Effector CD8-positive, alpha-beta T cell (primary cell): ENCODE measurements at regions not wholly inside any gene's neighbourhood (a gene's known extent, or its start where the extent isn't known, plus 50 kb on each side); places are given as distances from the start of the nearest gene placed in this dataset.
"Not testable (repeated sequence)": the region's sequence is repeated elsewhere in the genome, so short reads cannot be mapped to it uniquely, and the experiment has no call there.

ENCODE experiments used
- DNase-seq: peaks from one replicate; lab custom pipeline; 2025; lab: John Stamatoyannopoulos, UW

- DNase-seq = no peak
Observed at GRCh38 chr6:170018422-170018935, 267.1 kb downstream of the ERMARD start.

DNA sequence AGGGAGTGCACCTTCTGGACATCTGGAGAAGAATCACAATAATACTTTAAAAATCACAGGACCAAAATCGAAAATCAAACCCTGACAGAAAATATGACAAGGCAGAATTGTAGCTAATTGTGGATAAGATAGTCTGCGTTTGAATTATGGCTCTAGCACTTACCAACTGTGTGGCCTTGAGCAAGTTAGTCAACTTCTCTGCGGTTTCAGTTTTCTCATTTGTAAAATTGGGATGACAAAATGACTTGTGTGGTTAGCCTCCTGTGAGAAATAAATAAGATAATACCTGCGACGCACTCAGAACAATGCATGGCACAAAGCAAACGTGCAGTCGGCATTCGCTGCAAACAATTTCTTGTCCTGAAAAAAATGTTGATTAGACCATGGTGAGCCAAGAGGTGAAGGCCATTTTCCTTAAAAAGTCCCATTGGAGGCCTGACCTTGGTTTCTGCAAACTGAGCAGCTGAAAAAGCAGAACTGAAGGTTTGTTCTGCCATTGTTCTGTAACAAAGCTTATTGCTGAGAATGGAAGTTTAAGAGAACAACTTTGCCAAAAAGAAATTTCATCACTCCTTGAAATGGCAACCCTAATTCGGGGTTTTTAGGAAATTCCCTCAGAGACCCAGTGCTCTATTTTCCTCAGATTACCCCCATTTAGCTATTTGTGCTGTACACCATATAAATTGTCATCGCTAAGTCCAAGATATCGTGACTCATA, 266.3 kb downstream of the ERMARD start:
- no peak for DNase-seq

DNA sequence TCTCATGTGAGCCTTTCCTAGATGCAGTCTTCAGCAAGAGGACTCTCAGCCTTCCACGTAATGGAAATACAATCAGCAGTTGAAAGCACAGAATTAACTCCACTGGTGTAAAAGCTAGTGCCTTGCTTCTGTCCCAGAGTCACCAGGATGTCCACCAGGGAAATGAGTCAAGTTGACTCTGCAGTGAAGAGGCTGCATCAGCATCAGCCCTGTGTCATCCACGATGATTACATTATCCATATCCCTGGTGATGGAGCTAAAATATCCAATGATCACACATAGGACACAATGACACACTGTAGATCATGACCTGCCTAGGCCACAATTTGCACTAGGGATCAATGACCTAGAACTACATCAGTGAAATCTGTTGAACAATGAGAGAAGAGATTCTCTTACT, 262.4 kb downstream of the ERMARD start:
- no peak for DNase-seq

DNA sequence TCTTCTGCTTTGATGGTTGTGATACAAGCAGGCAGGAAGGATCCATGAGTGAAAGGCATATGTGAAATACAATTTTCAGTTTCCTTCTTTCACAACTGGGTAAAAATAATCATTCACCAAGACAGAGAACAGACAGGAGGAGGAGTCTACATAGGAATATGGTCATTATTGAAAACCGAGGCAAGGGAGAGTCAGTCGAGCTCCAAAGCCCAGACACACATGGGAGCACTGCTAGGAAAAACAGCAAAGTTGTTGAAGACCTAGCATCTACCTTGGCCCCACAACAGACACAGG, 260.6 kb downstream of the ERMARD start:
- DNase-seq = no peak

- no peak for DNase-seq
Observed at GRCh38 chr6:170011204-170012036, 260.0 kb downstream of the ERMARD start.

DNA sequence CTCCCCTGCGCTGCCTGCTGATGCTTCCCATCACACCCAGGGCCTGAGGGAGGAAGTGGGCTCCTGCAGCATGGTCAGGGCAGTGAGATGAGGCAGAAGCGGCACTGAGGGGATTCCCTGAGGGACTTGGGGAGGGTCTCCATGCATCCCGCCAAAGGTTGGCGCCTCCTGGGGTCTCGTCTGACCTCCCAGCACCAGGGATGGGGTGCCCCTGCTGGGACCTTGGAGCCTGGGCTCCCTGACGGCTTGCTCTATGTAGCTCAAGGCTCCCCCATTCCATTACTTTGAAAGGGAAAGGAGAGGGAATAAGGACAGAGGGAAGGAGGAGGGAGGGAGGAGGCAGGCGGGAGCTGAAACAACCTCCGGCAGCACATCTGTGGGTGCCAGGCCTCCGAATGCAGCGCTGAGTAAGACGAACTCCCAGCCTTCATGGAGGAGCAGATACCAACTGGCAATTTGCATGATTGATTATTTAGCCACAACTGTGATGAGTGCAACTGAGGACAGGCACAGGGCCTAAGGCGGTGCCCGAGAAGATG, 259.3 kb downstream of the ERMARD start:
- no peak for DNase-seq

DNA sequence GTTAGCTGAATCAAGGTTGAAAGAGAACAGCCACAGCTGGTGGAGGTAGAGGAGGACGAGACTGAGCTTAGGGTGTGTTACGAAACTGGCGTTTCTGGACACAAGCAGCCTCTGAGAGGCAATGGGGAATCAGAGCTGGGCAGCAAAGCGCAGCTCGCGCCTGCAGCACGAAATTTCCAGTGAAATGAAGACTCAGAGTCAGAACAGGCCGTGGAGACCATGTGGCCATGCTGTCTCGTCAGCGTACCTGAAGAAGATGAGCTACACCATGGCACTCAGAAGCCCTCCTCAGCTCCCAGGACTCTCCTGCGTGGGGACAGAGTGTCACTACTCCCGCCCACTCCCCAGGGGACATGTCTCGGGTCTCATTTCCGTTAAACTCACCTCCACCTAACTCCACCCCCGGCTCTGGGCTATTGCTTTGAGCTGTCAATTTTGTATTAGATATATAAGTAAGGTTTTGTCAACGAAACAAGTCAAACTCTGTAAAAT, 256.9 kb downstream of the ERMARD start:
- no peak for DNase-seq

GRCh38 chr6:170007468-170008293, 256.3 kb downstream of the ERMARD start:
- no peak for DNase-seq

GRCh38 chr6:170006900-170007467, 255.6 kb downstream of the ERMARD start:
- no peak for DNase-seq

DNA sequence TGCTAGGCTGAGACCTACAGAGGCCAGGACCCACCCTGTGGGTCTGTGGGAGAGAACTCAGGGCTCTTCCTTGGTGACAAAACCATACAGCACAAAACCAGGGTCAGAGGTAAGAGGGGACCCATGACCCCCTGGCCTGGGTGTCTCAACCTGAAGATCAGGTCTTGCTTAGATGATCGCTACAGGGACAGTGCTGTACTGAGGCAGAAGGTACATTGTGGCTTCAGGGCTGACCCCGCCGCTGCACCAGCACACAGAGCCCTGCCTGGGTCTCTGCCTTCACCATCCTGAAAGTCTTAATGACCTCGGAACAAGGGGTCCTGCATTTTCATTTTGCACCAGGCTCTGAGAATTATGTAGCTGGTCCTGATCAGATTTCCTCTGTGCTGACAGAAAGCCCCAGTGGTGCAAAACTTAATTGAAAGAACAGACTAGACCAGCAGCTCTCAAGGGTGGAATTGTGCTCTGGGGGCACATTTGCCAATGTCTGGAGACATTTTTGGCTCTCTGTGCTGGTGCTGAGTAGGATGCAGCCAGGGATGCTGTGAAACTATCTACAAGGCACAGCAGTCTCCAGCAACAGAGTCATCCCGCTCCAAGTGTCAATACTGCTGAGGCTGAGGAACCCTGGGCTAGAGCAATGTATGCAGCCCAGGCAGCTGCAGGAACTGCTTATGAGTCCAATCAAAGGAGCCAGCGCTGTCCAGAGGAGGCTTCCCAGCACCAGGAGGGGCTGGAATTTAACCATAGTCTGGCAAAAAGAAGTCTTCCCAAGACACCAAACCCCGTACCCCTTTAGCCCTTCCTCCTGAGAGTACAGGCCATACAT, 254.9 kb downstream of the ERMARD start:
- no peak for DNase-seq

DNA sequence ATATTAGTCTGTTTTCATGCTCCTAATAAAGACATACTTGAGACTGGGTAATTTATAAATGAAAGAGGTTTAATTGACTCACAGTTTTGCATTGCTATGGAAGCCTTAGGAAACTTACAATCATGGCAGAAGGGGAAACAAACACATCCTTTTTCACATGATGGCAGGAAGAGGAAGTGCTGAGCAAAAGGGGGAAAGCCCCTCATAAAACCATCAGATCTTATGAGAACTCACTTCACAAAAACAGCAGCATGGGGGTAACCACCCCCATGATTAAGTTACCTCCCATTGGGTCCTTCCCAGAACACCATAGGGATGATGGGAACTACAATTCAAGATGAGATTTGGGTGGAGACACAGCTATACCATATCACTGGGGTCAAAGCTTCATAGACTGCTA, 254.2 kb downstream of the ERMARD start:
- DNase-seq = no peak

DNA sequence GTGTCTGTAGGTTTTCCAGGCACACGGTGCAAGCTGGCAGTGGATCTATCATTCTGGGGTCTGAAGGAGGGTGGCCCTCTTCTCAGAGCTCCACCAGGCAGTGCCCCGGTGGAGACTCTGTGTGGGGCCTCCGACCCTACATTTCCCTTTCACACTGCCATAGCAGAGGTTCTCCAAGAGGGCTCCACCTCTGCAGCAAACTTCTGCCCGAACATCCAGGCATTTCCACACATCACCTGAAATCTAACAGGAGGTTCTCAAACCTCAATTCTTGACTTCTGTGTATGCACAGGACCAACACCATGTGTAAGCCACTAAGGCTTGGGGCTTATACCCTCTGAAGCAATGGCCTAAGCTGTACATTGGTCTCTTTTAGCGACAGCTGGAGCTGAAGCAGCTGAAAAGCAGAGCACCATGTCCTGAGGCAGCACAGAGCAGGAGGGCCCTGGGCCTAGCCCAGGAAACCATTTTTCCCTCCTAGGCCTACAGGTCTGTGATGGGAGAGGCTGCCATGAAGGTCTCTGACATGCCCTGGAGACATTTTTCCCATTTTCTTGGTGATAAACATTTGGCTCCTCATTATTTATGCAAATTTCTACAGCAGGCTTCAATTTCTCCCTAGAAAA, 253.3 kb downstream of the ERMARD start:
- no peak for DNase-seq

- no peak for DNase-seq
Observed at GRCh38 chr6:170003451-170004160, 252.2 kb downstream of the ERMARD start.

DNA sequence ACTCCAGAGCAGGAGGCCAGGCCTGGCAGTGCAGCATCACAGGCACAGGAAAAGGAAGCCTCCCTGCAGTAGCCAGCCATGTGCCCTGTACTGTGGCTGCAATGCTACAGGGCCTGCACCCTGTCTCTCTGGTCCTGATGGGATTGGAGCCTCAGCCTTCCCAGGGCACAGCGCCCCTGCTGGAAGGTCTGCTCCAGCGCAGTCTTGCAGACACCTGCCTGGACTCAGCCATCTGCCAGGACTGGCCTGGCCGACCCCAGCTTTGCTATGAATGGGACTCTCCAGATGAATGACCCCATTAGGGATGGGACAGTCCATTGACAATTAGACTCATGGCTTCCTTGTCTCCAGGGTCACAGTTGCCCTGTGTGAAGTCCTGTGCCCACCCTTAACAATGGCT, 251.6 kb downstream of the ERMARD start:
- DNase-seq = no peak

DNA sequence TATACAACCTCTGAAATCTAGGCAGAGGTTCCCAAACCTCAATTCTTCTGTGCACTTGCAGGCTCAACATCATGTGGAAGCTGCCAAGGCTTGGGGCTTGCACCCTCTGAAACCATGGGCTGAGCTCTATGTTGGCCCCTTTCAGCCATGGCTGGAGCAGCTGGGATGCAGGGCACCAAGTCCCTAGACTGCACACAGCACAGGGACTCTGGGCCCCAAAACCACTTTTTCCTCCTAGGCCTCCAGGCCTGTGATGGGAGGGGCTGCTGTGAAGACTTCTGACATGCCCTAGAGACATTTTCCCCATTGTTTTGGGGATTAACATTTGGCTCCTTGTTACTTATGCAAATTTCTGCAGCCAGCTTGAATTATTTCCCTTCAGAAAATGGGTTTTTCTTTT, 250.4 kb downstream of the ERMARD start:
- DNase-seq = not testable (repeated sequence)

DNA sequence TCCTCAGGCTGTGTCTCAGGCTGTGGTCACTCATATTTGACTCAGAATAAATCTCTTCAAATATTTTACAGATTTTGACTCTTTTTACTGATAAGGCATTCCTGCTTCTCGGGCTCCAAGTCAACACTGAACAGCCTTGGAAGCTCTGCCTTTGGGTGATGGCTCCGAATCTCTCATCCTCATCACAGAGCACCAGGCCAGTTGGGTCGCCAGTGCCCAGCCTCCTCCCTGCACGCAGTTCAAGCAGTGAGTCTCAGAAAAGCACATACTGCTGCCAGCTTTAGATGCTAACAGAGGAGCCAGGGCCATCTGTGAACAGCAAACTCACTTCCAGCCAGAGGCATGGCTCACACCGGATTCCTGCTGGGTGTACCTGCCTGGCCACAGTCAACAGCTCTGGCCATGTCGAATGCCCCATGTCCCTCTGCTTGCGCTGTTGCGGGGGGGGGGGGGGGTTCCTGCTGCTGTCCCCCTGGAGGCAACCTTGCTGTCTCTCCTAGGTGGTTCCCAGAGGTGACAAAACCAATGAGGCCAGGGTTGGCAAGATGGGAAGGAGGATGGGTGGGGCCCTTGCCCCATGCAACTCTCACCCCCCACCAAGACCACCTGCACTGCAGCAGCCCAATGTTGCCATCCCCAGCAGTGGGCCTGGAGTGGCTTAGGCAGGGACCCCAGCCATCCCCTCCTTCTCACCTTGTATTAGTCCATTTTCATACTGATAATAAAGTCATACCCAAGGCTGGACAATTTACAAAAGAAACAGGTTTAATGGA, 248.8 kb downstream of the ERMARD start:
- no peak for DNase-seq

- DNase-seq = no peak
Observed at GRCh38 chr6:169999367-169999766, 247.9 kb downstream of the ERMARD start.

- no peak for DNase-seq
Observed at GRCh38 chr6:169998457-169998856, 247.0 kb downstream of the ERMARD start.

- no peak for DNase-seq
Observed at GRCh38 chr6:169997930-169998218, 246.5 kb downstream of the ERMARD start.
